Loucy (cell line): ENCODE measurements at regions not wholly inside any gene's neighbourhood (a gene's known extent, or its start where the extent isn't known, plus 50 kb on each side); places are given as distances from the start of the nearest gene placed in this dataset.
"Not testable (repeated sequence)": the region's sequence is repeated elsewhere in the genome, so short reads cannot be mapped to it uniquely, and the experiment has no call there.

ENCODE experiments used
- EZH2phosphoT487 ChIP-seq: fragments of 200-600 bp; IDR thresholded peaks from 2 replicates; pipeline ENCODE4 v1.6.1; 2018; ENCODE audit warnings: antibody characterized with exemption, mild to moderate bottlenecking, moderate library complexity, borderline replicate concordance
- TF ChIP-seq, protein P1 (sequence below): fragments of 200-600 bp; sonication (generic); conservative IDR thresholded peaks from 2 replicates; pipeline ENCODE4 v1.5.1; 2014; ENCODE audit warnings: mild to moderate bottlenecking, antibody characterized with exemption, low read length

DNA sequence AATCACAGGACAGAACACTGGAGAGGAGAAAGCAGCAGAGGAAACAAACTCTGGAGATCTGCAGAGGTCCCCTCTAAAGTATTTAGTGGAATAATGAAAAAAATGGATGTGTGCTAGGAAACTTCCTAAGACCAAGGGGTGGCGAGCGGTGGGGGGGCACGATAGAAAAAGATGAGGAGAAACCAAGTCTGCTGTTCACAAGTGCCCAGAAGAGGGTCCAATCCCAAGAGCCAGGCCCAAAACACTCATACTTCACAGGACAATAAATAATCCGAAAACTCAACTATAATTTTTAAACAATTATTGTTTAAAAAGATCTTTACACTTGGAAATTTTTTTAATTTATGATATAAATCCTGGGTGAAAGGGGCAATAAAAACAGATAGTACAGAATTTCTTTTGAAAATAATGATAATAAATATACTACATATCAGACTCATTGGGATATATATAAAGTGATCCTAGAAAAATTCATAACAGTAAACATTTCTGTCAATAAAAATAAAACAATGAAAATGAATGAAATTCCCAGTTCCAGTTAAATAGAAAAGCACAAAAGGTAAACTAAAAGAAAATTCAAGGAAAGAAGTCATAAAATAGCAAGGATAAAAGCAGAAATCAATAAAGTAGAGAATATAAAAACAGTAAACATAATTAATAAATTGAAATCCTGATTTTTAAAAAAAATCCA lies 87.7 kb upstream of the CCT8L2 start:
- TF ChIP-seq, protein P1, sequence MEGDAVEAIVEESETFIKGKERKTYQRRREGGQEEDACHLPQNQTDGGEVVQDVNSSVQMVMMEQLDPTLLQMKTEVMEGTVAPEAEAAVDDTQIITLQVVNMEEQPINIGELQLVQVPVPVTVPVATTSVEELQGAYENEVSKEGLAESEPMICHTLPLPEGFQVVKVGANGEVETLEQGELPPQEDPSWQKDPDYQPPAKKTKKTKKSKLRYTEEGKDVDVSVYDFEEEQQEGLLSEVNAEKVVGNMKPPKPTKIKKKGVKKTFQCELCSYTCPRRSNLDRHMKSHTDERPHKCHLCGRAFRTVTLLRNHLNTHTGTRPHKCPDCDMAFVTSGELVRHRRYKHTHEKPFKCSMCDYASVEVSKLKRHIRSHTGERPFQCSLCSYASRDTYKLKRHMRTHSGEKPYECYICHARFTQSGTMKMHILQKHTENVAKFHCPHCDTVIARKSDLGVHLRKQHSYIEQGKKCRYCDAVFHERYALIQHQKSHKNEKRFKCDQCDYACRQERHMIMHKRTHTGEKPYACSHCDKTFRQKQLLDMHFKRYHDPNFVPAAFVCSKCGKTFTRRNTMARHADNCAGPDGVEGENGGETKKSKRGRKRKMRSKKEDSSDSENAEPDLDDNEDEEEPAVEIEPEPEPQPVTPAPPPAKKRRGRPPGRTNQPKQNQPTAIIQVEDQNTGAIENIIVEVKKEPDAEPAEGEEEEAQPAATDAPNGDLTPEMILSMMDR = not testable (repeated sequence)
- not testable (repeated sequence) for TF ChIP-seq EZH2phosphoT487
